ENCODE measurements at regions not wholly inside any gene's neighbourhood (a gene's known extent, or its start where the extent isn't known, plus 50 kb on each side); places are given as distances from the start of the nearest gene placed in this dataset.
"Not testable (repeated sequence)": the region's sequence is repeated elsewhere in the genome, so short reads cannot be mapped to it uniquely, and the experiment has no call there.

DNA sequence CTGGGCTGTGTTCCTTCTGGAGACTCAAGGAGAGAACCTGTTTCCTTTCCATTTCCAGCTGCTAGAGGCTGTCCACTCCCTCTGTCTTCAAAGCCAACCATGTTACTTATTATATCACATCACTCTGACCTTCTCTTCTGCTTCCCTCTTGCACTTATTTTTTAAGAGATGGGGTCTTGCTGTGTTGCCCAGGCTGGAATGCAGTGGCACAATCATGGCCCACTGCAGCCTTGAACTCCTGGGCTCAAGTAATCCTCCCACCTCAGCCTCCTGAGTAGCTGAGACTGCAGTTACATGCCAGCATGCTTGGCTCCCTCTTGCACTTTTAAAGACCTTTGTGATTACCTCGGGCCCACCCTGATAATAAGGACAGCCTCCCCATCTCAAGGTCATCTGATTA is 160.0 kb upstream of the DTNBP1 start:
- DNase-seq (ENCODE audit: extremely low spot score, insufficient read length, low read depth) (no peak), FAIRE-seq (no peak)

- DNase-seq (ENCODE audit: extremely low spot score, insufficient read length, low read depth) (no peak), FAIRE-seq (no peak)
These were observed 157.0 kb upstream of the DTNBP1 start for GRCh38 chr6:15819841-15820240.

GRCh38 chr6:15819226-15819625 is 156.4 kb upstream of the DTNBP1 start:
- no peak for FAIRE-seq
- DNase-seq (ENCODE audit: extremely low spot score, insufficient read length, low read depth), result no peak

DNA sequence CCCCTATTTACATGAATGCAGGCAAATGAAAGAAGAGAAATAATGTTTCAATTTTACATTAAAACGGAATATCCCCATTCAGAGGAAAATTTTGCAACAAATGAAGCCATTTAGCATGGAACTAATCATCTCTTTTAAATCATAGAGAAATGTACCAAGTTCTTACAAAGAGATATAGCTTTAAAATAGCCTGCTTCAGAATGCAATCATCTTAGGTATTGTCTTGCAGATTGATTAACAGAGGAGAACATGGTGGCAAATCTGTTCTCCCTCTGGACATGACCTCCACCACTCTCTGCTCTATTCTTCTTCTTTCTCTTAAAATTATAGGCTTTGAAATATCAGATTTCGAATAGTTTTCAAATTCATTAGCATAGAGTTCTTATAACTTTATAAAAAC is 155.7 kb upstream of the DTNBP1 start:
- FAIRE-seq, result no peak
- DNase-seq (ENCODE audit: extremely low spot score, insufficient read length, low read depth), result no peak

- DNase-seq (ENCODE audit: extremely low spot score, insufficient read length, low read depth) (no peak), FAIRE-seq (no peak)
These were observed 155.2 kb upstream of the DTNBP1 start for GRCh38 chr6:15818044-15818443.

DNA sequence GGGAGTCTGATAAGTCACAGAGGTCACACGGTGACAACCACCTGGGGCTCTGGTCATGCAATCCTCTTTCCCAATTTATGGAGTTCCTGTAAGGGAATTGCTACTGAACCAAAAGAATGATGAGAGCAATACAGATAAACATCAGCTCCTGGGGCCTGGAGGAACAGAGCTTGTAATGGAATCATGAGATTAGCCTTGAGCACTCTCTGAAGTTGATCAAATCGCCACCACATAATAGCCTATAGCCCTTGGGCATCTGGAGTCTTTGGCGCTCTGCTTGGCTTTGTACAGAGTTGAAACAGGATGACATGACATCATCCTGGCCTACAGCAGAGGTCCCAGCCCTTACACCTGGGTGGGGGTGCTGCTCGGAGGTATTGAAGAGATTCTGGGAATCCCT is 154.3 kb upstream of the DTNBP1 start:
- DNase-seq (ENCODE audit: extremely low spot score, insufficient read length, low read depth), result no peak
- no peak for FAIRE-seq

DNA sequence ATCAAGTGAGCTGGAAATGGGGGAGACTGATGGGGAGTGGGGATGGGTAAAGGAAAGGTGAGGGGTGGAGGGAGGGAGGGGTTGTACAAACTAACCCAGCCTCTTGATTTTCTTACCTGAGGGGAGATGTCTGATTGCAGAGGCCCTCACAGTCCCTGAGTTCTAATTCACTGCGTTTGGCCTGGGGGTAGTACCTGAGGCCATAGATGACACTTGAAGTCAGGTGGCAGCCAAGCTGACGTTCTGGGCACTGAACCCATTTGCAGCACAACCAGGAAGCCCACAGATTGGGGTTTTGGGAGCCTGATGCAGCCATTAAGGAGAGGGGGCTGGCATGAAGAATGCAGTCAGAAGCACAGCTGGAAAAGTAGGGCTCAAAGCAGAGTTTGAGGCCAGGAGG is 153.8 kb upstream of the DTNBP1 start:
- FAIRE-seq, result no peak

DNA sequence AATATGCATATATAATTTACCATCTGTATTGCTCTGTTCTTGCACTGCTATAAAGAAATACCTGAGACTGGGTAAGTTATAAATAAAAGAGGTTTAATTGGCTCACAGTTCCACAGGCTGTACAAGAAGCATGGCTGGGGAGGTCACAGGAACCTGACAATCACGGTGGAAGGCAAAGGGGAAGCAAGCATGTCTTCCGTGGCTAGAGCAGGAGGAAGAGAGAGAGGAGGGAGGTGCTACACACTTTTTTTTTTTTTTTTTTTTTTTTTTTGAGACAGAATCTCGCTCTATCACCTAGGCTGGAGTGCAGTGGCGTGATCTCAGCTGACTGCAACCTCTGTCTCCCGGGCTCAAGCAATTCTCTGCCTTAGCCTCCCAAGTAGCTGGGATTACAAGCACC is 150.9 kb upstream of the DTNBP1 start:
- FAIRE-seq, result peak; percentile 63
- not testable (repeated sequence) for DNase-seq (ENCODE audit: extremely low spot score, insufficient read length, low read depth)

More for the DNA sequence above, 153.8 kb upstream of the DTNBP1 start:
- DNase-seq (ENCODE audit: extremely low spot score, insufficient read length, low read depth), result no peak

- no peak for FAIRE-seq
These were observed 148.3 kb upstream of the DTNBP1 start for GRCh38 chr6:15811107-15811506.

DNA sequence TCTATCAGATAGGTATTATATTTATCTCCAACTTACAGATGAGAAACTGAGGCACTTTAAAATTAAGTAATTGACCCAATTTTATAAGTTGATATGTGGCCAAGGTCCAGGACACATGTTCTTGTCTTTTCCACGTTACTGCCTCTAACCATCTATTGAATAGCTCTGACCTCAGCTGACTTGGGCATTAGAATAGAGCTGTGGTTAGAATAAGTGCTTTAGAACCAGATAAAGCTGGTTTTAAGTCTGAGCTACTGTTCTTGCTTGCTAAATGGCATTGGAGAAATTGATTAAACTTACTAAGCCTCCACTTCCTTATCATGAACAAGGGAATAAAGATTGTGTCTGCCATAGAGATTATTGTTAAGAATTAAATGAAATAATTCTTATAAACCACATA is 147.8 kb upstream of the DTNBP1 start:
- FAIRE-seq, result no peak
- DNase-seq (ENCODE audit: extremely low spot score, insufficient read length, low read depth), result no peak

More at GRCh38 chr6:15811107-15811506, 148.3 kb upstream of the DTNBP1 start:
- DNase-seq (ENCODE audit: extremely low spot score, insufficient read length, low read depth), result no peak

GRCh38 chr6:15809367-15809766 is 146.5 kb upstream of the DTNBP1 start:
- DNase-seq (ENCODE audit: extremely low spot score, insufficient read length, low read depth) (no peak), FAIRE-seq (no peak)

DNA sequence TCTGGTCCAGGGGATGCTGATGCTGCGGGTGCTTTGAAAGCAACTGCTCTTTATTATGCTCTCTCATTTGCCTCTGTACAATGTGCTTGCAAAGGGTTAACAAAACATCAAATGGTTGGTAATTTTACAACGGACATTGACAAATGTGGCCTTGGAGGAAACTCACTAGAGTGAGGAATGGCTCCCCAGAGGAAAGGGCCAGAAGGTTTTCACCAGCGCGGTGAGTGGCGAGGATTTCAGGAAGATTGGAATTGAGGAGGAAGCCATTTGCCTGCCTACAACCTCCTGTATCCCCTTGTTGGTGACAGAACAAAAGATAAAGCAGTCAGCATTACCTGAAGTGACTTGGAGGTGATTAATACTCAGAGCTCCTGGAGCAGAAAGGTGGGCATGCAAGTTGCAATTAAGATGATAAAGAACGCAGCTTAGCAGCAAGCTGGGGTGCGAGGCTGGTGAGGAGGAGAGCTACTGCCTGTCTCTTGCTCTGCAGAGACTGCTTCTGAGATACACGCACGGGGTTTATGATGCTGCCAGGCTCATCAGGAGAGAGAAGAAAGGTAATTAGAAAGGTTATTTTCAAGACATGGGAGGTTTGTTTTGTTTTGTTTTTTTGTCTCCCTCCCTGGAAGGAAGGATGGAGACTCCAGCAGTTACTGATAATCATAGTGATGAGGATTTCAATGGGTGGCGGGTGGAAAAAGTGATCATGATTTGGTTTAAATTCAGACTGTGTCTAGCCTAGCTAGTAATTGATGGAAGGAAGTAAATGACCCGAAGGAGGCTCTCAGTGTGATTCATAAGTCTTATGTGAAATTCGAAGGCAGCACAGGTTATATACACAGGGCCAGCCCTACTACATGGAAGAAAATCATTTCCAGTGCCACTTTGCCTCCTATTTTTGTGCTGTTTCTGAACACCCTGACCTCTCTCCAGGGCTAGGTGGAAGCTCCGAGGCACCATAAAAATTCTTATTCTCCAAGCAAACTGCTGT is 141.6 kb upstream of the DTNBP1 start:
- FAIRE-seq, result no peak
- no peak for DNase-seq (ENCODE audit: extremely low spot score, insufficient read length, low read depth)

DNA sequence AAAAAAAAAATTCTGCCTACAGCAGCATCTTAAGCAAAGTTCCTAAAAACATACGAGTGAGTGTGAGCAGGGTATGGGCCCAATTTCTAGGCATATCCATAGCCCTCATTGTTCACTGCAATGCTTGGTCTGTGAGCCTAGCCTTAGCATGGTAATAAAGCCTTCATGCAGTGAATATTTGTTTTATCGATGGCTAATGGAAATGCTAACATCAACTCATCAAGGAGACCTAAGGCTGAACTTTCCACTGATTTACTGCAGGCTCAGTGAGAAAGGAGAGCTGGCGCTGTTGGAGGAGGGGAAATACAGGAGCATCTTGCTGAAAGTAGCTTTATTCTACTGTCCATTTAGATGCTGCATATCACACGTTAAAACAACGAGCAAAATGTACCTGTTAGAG is 139.6 kb upstream of the DTNBP1 start:
- FAIRE-seq (no peak), DNase-seq (ENCODE audit: extremely low spot score, insufficient read length, low read depth) (no peak)

DNA sequence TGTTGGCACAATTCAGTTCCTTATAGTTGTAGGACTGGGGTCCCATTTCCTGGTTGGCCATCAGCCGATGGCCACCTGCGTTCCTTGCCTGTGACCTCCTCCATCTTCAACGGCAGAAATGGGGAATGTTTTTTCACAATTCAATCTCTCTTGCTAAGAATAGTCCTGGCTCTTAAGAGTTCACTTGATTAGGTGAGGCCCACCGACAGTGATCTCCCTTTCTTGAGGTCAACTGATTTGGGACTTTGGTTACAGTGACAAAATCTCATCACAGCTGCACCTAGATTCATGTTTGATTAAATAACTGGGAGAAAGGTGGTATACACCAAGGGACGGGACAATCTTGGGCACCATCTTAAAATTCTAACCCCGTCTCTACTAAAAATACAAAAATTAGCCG is 139.1 kb upstream of the DTNBP1 start:
- no peak for FAIRE-seq

GRCh38 chr6:15800841-15801617 is 138.2 kb upstream of the DTNBP1 start:
- FAIRE-seq (no peak), DNase-seq (ENCODE audit: extremely low spot score, insufficient read length, low read depth) (no peak)

More for the DNA sequence above, 139.1 kb upstream of the DTNBP1 start:
- DNase-seq (ENCODE audit: extremely low spot score, insufficient read length, low read depth), result no peak

DNA sequence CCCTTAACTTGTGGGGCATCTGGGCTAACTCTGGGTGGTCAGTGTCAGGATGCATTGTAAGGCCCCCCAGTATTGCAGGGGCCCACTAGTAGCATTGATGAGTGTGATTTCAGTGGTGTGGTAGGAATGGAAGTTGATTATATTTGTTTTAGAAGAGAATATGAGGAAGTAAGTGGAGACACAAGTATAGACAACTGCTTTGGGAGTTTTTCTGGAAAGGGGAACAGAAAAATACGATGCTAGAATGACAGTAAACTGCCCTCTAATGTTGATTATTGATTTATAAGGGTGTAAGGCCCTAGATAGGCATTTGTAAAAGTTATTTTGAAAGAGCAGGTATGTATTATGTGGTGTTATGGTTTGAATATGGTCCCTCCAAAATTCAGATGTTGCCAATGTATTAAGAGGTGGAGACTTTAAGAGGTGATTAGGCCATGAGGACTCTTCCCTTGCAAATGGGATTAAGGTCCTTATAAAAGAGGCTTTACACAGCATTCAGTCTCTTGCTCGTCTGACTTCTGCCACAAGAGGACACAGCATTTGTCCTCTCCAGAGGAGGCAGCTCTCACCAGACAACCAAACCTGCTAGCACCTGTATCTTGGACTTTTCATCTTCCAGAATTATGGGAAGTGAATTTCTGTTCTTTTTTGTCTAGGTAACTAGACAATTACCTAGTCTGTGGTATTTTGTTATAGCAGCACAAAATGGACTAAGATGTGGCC is 135.9 kb upstream of the DTNBP1 start:
- no peak for FAIRE-seq
- no peak for DNase-seq (ENCODE audit: extremely low spot score, insufficient read length, low read depth)

DNA sequence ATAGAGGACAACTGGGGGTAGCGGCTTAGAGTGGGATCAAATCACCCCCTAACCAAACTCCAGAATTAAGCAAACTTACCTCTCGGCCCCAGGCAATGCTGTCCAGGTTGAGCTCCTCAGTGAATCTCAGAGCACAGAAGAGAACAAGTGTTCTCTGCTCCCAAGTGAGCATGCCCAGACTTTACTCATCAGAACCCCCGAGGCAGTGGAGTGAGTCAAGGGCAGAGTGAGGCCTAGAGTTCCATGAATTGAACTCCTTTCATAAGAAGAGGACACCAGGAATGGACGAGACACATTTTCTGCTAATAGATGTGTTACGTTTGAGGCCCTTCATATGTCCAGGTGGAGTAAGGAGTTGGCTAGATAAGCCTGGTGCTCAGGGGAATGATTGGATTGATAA is 134.0 kb upstream of the DTNBP1 start:
- no peak for DNase-seq (ENCODE audit: extremely low spot score, insufficient read length, low read depth)
- FAIRE-seq, result no peak

- no peak for FAIRE-seq
These were observed 133.4 kb upstream of the DTNBP1 start for GRCh38 chr6:15796130-15796771.

GRCh38 chr6:15793826-15794225 is 131.0 kb upstream of the DTNBP1 start:
- FAIRE-seq, result no peak

More at GRCh38 chr6:15796130-15796771, 133.4 kb upstream of the DTNBP1 start:
- DNase-seq (ENCODE audit: extremely low spot score, insufficient read length, low read depth), result no peak

GRCh38 chr6:15793288-15793687 is 130.5 kb upstream of the DTNBP1 start:
- FAIRE-seq (no peak), DNase-seq (ENCODE audit: extremely low spot score, insufficient read length, low read depth) (no peak)

More at GRCh38 chr6:15793826-15794225, 131.0 kb upstream of the DTNBP1 start:
- no peak for DNase-seq (ENCODE audit: extremely low spot score, insufficient read length, low read depth)
